GM10266 (cell line): ENCODE measurements at regions not wholly inside any gene's neighbourhood (a gene's known extent, or its start where the extent isn't known, plus 50 kb on each side); places are given as distances from the start of the nearest gene placed in this dataset.

Experiments used
- DNase-seq: peaks from one replicate; pipeline ENCODE4 v3.0.0; 2012; ENCODE audit errors: extremely low spot score
- CTCF ChIP-seq: IDR thresholded peaks from 2 replicates; pipeline ENCODE4 v1.5.1; 2012; ENCODE audit warnings: mild to moderate bottlenecking, low read depth; ENCODE audit not compliant: control insufficient read depth, insufficient read depth; ENCODE audit errors: missing control alignments

GRCh38 chr7:152492952-152493351, 57.1 kb upstream of the KMT2C start:
- no peak for TF ChIP-seq CTCF

GRCh38 chr7:152489044-152489443, 53.2 kb upstream of the KMT2C start:
- TF ChIP-seq CTCF = no peak
- DNase-seq = no peak

More at GRCh38 chr7:152492952-152493351, 57.1 kb upstream of the KMT2C start:
- no peak for DNase-seq

GRCh38 chr7:152486968-152487367, 51.2 kb upstream of the KMT2C start:
- TF ChIP-seq CTCF = no peak
- no peak for DNase-seq

DNA sequence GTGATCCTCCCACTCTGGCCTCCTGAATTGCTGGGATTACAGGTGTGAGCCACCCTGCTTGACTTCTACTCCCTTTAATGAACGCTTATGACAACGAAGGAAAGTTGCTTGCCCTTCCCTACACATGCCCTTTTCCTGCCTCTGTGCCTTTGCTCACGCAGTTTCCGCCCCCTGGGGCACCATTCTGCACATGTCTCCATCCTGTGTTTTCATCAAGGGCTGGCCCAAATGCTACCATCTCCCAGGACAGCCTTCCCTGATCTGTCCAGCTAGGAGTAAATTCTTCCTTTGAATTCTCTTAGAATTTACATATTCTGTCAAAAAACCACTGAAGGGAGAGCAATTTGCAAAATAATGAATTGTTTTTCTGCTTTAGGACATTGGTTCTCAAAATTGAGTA, 50.0 kb upstream of the KMT2C start:
- no peak for TF ChIP-seq CTCF
- no peak for DNase-seq
